NCI-H2107 treated with DMSO at 0.1 percent for 48 hours (cell line): ENCODE measurements at regions not wholly inside any gene's neighbourhood (a gene's known extent, or its start where the extent isn't known, plus 50 kb on each side); places are given as distances from the start of the nearest gene placed in this dataset.
"Not testable (repeated sequence)": the region's sequence is repeated elsewhere in the genome, so short reads cannot be mapped to it uniquely, and the experiment has no call there.

ENCODE experiments used
- DNase-seq: peaks from one replicate; lab custom pipeline; 2025; ENCODE audit not compliant: unreplicated experiment; lab: John Stamatoyannopoulos, UW

- DNase-seq = no peak
Observed at GRCh38 chr2:236979664-236980063, 106.0 kb upstream of the COPS8 start.

GRCh38 chr2:236980961-236981360 lies 104.7 kb upstream of the COPS8 start:
- no peak for DNase-seq

- no peak for DNase-seq
Observed at GRCh38 chr2:236981701-236982485, 103.8 kb upstream of the COPS8 start.

- DNase-seq = no peak
Observed at GRCh38 chr2:236982693-236983455, 102.8 kb upstream of the COPS8 start.

- DNase-seq = no peak
Observed at GRCh38 chr2:236984046-236984445, 101.6 kb upstream of the COPS8 start.

- DNase-seq = no peak
Observed at GRCh38 chr2:236985761-236986339, 99.8 kb upstream of the COPS8 start.

GRCh38 chr2:236986524-236987330 lies 99.0 kb upstream of the COPS8 start:
- DNase-seq = peak; percentile 78

GRCh38 chr2:236988216-236988615 lies 97.5 kb upstream of the COPS8 start:
- no peak for DNase-seq

GRCh38 chr2:236988690-236989624 lies 96.7 kb upstream of the COPS8 start:
- no peak for DNase-seq

GRCh38 chr2:236990552-236990951 lies 95.1 kb upstream of the COPS8 start:
- DNase-seq = no peak

- no peak for DNase-seq
Observed at GRCh38 chr2:236991874-236992273, 93.8 kb upstream of the COPS8 start.

- DNase-seq = no peak
Observed at GRCh38 chr2:236993286-236993685, 92.4 kb upstream of the COPS8 start.

- DNase-seq = no peak
Observed at GRCh38 chr2:236994361-236994760, 91.3 kb upstream of the COPS8 start.

GRCh38 chr2:236997069-236997715 lies 88.5 kb upstream of the COPS8 start:
- peak; percentile 31 for DNase-seq

- no peak for DNase-seq
Observed at GRCh38 chr2:236998236-236998635, 87.5 kb upstream of the COPS8 start.

GRCh38 chr2:236998758-236999157 lies 86.9 kb upstream of the COPS8 start:
- no peak for DNase-seq

- no peak for DNase-seq
Observed at GRCh38 chr2:237000481-237000880, 85.2 kb upstream of the COPS8 start.

GRCh38 chr2:237005341-237005740 lies 80.3 kb upstream of the COPS8 start:
- not testable (repeated sequence) for DNase-seq

- DNase-seq = no peak
Observed at GRCh38 chr2:237011206-237011795, 74.4 kb upstream of the COPS8 start.
